Stimulated activated CD4-positive, alpha-beta T cell treated with anti-CD3 and anti-CD28 coated beads, Interleukin-15, amount 100 ng/mL, for 48 hours (primary cell): ENCODE measurements at regions not wholly inside any gene's neighbourhood (a gene's known extent, or its start where the extent isn't known, plus 50 kb on each side); places are given as distances from the start of the nearest gene placed in this dataset.
"Not testable (repeated sequence)": the region's sequence is repeated elsewhere in the genome, so short reads cannot be mapped to it uniquely, and the experiment has no call there.

Experiments used
- DNase-seq, 2 donors: peaks; one replicate each; pipeline ENCODE4 v3.0.0-alpha.2; 2020; ENCODE audit warnings: low read depth in 2 of 2

DNA sequence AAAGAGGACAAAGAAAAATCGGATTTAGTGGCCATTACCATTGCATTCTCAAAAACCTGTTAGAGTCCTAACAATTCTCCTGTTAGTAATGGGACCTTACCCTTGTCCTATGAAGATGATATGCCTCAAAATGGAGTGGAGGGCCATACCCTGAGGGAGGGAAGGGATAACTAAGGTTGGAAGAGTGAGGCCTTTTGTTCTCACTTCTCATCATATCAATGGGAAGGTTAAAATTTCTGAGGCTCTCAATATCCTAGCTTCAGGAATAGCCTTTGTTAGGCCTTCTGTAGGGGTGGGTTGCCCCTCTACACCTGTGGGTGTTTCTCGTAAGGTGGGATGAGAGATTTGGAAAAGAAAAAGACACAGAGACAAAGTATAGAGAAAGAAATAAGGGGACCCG is 109.4 kb upstream of the SGIP1 start:
- DNase-seq: not testable (repeated sequence)

DNA sequence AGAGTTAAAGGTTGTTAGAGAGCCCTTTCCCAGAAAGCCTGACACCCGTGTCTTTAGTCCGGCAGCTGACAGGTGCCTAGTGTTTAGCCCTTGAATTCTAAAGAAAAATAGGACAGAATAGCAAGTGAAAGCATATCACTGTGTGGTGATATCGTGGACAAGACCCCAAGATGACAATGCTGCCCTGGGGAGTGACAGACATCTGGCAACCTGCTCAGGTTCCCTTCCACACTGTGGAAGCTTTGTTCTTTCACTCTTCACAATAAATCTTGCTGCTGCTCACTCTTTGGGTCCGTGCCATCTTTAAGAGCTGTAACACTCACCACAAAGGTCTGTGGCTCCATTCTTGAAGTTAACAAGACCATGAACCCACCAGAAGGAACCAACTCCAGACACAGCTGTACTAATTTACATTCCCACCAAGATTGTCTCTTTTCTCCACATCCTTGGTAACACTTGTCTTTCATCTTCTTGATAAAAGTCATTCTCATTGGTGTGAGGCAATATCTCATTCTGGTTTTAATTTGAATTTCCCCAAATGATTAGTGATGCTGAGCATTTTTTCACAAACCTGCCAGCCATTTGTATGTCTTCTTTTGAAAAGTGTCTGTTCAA is 107.6 kb upstream of the SGIP1 start:
- no peak for DNase-seq

- not testable (repeated sequence) for DNase-seq
Measured at GRCh38 chr1:66430815-66431214, 103.1 kb upstream of the SGIP1 start.

- DNase-seq: no peak
Measured at GRCh38 chr1:66431999-66432398, 102.0 kb upstream of the SGIP1 start.

DNA sequence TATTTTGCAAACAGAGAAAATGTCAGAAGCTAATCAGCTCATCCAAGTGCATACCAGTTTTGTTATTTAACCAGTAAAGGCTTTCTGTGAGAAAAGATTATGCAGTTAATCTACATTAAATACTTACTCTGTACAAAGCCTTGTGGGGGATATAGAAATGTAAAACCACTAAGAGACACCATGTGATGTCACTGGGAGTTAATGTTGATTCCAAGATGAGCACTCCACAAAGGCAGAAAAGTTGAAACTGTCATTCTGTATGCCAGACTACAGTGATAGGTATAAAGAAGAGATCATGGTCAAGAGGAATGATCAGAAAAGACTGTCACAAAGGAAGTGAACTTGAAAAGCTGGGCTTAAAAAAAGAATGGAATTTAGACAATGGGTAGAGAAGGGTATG is 100.3 kb upstream of the SGIP1 start:
- no peak for DNase-seq

- DNase-seq: no peak
Measured at GRCh38 chr1:66434096-66434495, 99.9 kb upstream of the SGIP1 start.

GRCh38 chr1:66435541-66435940 is 98.4 kb upstream of the SGIP1 start:
- DNase-seq: no peak

DNA sequence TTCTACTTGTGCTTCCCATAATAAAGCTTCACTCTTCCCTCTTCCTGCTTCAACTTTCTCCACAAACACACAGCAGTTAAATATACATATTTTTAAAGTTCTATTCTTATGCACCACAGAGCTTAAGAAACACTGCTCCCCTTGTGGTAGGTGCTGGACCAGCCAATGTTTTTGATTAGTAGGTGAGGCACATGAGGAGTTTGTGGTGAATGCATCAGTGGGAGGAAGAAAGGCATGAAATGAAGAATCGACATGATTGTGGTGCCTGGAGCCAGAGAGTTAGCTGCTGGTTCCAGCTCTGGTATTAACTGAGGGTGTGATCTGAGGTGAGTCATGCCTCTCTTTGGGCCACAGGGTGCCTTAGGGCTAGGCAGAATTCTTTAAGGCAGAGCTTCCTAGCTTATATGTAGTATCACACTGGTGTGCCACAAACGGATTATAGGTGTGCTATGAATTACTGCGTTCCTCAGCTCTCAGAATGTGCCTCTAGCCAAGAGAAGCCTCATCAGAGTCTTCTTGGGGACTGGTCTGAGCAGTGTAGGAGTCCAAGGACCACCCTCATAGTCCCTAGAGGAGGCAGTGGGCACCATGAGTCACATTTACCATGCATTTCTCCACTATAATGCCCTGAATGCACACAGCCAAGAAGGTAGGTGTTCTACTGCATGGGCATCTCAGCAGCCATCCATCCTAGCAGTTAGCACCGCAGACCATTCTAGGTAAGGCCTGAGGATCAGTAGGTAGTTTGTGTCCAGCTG is 97.4 kb upstream of the SGIP1 start:
- peak; percentile 51 to 60 for DNase-seq

DNA sequence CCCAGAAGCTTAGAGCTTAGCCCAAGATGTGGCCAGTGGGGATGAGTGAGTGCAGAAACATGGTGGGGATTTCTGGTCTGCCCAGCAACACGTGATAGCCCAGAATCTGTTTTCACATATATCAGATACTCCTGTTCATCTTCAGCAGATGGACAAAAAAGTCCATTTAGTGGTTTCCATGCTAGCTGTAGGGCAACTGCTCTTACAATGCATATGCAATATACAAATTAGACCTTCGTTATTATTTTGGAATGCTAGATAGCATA is 96.9 kb upstream of the SGIP1 start:
- DNase-seq: no peak

GRCh38 chr1:66438062-66438461 is 95.9 kb upstream of the SGIP1 start:
- no peak for DNase-seq

- DNase-seq: no peak
Measured at GRCh38 chr1:66438501-66438900, 95.5 kb upstream of the SGIP1 start.

GRCh38 chr1:66439031-66439740 is 94.8 kb upstream of the SGIP1 start:
- DNase-seq: no peak

- no peak for DNase-seq
Measured at GRCh38 chr1:66443793-66444192, 90.2 kb upstream of the SGIP1 start.

- DNase-seq: no peak
Measured at GRCh38 chr1:66444438-66445265, 89.3 kb upstream of the SGIP1 start.

DNA sequence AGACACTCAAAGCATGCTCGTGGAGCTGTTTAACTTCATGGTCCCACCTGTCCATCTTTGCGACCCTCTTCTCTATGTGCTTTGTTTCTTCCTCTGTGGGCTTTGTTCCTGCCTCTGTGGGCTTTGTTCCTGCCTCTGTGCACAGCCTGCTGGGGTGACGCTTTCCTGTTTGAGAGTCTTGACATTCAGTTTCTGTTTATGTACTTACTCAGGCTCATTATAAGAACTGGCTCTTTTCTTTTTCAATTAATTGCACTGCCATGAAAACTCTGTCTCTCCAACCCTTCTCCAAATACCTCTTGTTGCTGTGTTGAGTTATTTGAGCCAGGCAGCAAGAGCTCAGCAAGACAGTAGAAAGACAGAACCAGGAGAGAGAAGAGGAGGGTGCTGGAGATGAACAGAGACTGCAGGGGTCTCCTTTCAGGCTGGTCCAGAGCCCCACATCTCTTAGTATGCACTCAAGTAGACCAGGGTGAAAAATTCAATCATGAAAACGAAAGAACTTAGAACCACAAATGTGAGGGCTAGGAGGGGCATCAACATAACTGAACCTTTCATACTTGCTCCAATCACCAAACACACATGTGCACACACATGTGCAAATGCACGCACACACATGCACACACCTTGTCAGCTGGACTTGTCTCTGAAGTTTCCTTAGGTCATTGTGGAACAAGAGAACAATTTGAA is 88.3 kb upstream of the SGIP1 start:
- DNase-seq: peak; percentile 24 to 38

- DNase-seq: no peak
Measured at GRCh38 chr1:66446261-66447001, 87.5 kb upstream of the SGIP1 start.

- DNase-seq: no peak
Measured at GRCh38 chr1:66450043-66450514, 83.9 kb upstream of the SGIP1 start.

- DNase-seq: no peak
Measured at GRCh38 chr1:66450847-66451246, 83.1 kb upstream of the SGIP1 start.

DNA sequence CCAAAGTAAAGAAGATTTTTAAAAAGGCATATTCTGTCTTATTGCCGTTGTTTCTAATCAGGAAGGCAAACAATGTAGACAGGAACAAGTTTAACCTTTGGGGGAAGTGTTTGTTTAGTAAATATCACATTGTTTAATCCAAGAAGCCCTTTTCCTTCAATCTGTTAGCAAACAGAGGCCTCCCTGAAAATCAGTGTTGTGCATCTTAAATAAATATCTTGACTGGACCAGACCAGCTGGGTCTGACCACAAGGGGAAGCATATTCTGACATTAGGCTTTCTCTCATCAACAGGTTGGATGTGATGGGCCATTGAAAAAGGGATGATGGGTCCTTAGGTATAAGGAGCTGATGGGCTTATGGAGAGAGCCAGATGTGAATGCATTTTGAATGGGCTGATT is 81.8 kb upstream of the SGIP1 start:
- no peak for DNase-seq

- DNase-seq: no peak
Measured at GRCh38 chr1:66452982-66453381, 81.0 kb upstream of the SGIP1 start.

- DNase-seq: no peak
Measured at GRCh38 chr1:66455446-66455845, 78.5 kb upstream of the SGIP1 start.
